ENCODE measurements at regions not wholly inside any gene's neighbourhood (a gene's known extent, or its start where the extent isn't known, plus 50 kb on each side); places are given as distances from the start of the nearest gene placed in this dataset.

DNA sequence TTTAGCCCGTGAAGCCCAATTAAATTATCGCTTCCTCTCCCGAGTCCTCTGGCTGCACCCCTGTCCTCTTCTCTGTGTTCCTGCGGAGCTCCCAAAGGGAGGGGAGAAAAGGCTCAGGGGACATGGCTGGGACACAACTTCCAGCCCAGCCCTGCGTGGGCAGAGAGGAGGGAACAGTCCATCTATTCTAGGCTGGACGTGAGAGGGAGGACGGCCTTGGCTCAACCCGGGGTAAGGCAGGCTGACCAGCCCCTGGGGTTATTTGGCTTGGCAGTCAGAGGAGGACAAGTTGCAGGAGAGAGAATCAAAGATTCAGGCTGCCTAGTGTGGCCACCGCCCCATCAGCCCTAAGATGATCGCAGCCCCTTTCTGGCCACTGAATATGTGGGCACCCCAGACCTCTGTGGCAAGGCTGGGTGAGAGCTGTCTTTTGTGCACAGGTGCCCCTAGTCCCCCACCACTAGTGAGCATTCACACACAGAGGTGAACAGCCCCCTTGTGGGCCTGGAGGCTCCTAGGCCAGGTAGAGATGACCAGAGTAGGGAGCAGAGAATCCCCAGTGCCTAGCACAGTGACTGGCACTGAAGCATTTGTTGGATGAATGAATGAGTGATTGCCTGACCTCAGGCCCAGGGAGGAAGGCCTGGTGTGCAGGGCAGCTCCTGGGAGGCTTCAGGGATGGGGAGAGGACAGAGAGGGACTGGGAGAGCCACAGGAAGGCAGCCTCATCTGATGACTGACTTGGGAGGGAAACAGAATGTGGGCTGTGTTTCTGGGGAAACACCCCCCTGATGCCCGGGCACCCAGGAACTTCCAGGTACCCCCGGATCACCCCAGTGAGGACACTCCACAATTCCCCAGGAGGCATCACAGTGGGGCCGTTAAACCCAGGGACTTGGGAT is 133.9 kb downstream of the C9orf50 start:
- DNase-seq: peak in 1 of 2 experiments; percentile 31

DNA sequence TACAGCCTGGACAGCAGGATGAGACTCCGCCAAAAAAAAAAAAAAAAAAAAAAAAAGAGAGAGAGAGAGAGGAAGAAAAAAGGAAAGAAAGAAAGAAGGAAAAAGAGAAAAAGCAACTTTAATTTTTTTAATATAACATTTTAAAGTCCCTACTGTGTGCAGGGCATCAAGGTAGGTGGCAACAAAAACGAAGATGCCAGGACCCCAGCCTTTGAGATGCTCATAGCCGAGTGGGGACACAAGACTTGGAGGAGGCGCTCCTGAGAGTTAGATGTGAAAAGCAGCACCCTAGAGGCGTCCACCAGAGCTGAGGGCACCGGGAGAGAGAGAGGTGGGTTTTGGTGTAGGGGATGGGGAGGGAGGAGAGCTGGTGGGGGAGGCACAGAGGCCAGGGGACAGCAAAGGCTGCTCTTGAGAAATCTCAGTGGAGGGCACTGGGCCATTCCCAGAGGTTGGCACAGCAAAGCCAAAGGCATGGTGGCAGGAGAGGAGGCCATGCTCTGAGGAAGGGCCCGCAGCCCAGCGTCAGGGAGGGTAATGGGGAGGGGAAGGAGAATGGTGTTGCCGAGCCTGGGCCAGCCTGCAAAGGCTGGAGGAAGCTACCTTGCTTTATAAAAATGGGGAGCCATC is 135.6 kb downstream of the C9orf50 start:
- DNase-seq: no peak

DNA sequence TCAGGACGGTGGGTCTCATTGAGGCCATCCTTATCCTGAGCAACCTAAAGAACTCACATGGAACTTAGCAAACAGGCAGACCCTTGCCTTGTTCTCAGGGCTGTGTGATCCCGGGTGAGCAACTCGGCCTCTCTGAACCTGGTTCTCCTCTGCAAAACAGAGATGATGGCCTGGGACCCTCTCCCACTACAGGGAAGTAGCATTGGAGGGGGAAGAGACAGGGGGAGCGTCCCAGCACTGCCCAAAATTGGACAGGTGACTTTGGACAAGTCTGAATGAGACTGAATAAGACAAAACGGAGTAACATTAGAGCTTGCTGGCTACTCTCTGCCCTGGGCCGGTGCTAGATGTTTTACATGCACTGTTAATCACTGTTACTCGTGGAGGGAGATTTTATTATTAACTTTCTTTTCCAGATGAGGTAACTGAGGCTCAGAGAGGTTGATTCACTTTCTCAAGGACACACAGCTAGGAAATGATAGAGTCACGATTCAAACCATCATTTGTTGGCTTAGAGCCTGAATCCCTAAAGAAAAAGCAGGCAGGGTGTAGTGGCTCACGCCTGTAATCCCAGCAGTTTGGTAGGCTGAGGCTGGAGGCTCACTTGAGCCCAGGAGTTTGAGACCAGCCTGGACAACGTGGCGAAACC is 136.4 kb downstream of the C9orf50 start:
- no peak for DNase-seq

DNA sequence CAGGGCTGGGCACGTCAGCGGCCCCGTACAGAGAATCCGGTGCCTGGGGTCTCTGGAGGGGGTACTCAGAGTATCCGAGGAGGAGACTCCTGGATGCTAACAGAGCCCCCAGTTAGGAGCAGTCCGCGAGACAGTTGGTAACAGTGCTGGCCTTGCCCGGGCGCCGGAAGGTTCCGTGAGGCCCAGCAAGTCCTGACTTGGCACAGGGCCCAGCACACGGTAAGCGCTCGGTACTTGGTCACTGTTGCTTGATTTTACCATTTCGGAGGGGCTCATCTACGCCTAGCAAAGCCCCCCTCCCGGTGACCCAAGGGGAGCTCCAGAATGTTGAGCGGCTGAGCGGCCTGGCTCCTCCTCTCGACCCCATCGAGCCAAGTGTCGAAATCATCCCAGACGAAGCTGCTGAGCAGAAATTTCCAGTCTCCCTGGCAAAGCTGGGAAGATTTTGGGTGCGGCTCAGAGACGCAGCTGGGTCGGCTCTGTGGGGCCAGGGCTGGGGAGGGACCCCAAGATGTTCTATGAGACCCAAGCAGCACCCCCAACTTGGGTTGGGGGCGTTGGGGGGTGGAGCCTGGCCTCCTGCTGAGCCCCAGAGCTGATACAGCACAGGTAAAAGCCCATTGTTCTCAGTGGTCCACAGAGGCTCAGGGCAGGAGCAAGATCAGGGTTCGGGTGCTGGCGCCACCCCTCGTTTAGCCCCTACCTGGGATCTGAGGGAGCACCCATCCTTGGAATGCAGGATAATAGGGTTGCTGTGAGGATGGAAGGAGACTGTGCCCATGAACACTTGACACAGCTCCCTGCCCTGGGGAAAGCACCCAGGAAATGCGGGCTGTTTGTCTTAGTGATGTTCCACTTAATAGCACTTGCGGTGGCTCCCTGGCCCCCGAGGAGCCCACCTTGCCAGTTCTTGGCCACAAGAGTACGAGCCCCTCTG is 137.2 kb downstream of the C9orf50 start:
- peak; percentile 33 to 40 for DNase-seq

DNA sequence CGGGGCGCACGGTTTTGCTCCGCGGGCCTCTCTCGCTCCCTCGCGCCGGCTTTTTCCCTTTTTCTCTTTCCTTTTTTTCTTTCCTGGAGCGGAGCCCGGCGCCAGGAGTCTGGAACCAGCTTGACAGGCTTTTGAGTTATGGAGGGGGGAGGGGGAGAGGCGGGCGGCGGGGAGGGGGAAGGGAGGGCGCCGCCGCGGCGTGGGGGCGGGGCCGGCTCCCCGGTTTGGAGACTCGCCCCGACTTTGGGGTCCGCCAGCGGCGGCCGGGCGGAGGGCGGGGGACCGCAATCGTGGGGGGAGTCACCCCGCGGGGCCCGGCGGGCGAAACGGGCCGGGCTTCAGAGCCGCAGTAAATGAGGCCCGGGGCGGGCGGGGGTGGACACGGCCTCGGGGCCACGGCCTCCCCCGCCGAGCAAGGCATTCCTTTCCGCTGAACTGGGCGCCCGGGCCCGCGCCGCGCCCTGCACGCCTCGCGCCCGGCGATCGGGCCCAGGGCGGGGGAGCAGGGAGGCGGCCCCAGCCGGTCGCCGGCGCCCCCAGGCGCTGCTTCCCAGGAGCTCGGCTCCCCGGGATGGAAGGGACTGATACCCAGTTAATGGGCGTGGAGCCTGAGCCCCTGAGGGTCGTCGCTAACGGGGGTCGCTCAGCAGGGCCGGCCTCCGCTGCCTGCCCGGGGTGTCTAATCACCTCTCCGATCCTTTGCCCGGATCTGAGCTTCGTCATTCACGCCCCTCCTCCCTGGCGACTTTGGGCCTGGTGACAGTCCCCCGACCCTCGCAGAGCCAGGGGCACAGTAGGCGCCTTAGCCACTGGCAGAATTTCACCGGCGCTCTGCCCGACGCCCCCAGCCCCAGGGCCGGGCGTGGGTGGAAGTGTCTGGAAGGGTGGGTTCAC is 138.1 kb downstream of the C9orf50 start:
- peak; percentile 38 to 43 for DNase-seq

DNA sequence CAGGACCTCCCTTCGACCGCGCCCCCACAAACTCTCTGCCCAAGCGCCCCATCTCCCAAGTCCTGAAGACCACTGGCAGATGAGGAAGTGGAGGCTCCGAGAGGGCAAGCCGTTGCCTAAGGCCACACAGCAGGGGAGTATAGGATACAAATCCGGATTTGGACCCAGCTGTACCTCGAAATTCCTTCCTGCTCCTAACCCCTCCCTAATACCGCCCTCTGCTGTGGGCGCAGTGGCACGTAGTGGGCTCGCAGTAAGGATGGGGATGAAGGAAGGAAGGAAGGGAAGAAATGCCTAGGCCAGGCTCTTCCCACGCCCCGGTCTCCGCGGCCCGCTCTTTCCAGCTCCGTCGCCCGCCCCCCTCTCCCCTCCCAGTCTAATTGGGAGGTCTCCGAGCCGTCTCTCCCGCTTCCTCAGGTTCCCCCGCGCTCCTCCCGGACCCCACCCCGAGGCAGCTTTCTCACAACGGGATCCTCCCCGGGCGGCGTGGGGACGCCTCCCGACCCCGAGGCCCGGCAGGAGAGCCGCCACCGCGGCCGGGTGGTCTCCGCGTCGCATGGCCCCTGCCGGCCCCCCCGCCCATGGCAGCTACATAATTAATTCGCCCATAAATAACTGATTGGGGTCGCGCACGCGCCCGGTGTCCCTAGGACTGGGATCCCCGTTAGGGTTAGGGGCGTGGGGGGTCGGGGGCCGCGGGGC is 138.9 kb downstream of the C9orf50 start:
- no peak for DNase-seq

DNA sequence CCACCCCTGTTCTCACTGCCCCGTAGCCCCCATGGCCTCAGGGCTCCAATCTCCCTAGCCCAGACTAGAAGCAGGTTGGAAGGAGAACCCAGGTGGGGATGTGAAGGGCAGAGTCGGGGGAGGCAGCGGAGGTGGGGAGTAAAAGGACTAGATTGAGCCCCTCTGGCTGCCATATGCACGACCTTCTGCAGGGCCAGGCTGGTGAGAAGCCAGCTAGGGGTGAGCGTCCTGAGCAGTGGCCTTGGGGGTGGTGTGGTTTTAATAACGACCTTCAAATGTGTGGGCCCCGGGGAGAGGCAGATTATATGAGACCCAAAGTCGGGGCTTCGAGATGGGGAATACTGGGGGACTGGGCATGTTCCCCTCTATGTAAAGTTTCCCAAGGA is 139.5 kb downstream of the C9orf50 start:
- DNase-seq: no peak

DNA sequence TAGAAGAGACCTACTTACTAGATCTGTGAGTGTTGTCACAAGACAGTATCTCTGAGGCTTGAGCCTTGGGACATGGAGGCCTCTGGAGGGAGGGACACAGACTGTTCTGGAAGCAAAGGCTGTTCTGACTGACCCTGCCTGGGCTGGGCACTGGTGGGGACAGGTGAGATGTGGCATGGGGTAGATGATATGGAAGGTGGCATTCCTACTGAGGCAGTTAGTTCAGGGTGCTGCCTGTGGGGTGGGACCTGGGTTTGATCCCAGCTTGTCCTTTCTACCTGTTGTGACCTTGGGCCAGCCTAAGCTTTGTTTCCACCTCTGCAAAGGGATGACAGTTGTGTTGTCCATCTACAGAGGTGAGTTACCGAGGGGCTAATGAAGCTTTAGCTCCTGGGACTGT is 140.2 kb downstream of the C9orf50 start:
- DNase-seq: no peak

DNA sequence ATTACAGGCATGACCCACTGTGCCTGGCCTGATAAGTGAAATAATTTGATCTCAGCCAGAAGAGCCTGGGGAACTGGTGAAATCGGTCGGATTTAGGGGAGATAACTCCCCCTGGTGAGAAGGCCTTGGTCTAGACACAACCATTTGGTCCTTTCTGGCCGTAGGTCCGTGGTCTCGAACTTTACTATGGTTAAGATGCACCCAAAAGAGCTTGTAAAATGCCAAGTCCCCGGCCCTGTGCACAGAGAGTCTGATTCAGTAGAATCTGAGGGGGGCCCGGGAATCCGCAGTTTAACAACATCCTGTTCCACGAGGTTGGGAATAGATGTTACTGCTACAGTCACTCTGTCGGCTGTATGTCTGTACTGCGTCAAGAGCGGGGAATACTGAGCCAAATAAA is 140.7 kb downstream of the C9orf50 start:
- DNase-seq: no peak

DNA sequence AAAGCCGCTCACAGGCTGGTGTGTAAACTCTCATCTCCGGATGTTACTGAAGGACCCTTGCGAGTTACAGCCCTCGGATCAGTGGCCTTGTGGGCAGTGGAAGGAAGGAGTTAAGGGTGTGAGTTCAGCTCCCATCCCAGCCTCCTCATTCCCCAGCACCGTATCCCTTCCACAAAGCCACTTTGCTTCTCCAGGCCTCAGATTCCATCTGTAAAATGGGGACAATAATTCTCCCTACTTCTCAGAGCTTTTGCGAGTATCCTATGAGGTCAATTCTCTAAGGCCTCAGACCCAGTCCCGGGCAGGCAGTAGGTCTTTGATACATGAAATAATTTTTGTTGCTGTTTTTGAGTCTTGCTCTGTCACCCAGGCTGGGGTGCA is 141.3 kb downstream of the C9orf50 start:
- DNase-seq: no peak

DNA sequence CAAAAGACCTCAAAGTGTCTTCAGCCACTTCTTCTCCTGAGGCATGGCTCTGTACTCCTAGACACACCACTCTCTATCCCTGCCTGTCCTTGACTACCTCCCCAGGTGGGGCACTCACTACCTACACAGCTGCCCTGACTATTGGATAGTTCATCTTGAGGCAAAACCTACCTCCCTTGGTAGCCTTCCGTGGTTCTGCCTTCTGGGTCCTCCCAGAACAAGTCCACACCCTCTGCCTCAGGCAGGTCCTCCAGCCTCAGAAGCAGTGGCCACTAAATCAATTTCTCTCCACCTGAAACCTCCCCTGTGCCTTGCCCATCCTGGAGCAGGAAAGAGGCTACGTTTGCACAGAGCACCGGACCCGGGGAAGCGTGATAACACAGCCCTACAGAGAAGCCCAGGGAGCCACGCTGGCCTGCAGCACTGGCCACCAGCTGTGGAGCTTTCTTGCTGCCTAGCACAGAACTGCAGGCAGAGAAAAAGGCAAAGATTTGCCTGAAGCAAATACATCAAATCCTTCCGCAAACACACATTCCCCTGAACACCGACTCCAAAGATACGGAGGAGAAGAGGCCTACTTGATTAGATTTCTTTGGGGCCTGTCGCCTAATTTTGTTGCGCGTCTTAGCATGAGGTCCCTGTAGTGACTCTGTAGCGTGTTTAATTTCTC is 141.8 kb downstream of the C9orf50 start:
- DNase-seq: no peak

DNA sequence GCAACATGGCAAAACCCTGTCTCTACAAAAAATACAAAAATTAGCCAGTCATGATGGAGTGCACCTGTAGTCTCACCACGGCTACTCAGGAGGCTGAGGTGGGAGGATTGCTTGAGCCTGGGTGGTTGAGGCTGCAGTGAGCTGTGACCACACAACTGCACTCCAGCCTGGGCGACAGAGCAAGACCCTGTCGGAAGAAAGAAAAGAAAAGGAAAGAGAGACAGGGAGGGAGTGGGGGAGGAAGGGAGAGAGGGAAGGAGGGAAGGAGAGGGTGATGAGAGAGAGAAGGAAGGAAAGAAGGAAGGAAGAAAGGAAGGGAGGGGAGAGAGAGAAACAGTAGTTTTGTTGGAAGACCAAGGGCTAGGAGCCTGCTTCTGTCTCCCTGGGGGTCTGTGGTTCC is 142.4 kb downstream of the C9orf50 start:
- DNase-seq: no peak

DNA sequence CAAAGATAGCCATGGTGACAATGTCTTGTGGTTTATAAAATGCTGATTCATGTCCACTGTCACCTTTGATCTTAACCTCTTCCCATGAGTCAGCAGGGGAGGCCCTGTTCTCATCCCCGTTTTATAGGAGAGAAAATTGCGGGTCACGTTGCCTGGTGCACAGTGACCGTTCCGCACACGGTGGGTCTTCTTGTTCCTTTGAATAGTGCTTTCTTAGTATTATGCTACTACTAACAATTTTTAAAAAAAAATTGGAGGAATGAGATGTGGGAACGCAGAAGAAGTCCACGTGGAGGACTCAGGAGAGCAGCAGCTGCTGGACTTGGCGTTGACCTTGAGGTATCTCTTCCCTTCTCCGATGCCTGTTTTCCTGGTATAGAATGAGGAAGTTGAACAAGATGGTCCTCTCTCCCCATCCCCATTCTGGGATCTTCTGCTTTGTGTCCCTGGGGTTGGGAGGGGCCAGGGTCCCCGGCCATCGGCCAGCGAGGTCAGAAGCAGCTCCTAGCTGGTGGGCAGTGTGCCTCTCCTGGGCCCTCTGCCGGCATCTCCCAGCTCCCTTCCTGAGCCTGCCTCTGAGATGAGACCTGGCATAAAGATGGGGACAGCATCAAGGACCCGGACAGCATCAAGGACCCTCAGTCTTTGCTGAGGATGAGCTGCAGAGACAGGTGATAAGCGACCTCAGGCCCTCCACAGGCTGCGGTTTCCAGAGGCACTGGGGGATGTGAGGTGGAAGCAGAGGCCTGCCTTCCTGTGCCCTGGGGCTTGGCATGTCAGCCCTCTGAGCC is 143.9 kb downstream of the C9orf50 start:
- no peak for DNase-seq

DNA sequence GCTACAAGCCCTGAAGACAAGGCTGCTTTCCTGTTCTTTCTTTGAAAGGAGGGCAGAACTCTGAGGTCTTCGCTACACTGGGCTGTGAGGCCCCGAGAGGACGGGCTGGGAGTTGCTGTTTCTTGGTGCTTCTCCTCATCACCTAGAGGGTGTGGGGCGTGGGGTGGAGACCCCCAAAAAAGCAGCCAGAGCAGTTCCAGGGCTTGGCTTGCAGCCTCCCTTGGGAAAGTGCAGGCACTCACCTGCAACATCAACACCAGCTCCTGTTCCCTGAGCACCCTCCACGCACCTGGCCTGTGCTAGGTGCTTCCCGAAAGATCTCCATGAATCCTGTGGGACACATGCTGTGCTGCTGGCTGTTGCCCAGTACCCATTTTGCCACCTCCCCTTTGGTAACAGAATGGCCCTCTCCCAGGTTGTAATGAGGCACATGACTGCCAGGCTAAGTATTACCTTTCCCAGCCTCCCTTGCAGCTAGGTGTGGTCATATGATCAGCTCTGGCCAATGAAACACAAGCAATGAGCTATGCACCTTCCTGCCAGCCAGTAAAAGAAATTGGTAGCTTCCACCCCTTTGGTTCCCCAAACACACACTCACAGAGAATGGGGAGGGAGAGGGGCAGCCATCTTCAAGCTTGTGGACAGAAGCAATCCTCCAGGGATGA is 146.0 kb downstream of the C9orf50 start:
- no peak for DNase-seq

DNA sequence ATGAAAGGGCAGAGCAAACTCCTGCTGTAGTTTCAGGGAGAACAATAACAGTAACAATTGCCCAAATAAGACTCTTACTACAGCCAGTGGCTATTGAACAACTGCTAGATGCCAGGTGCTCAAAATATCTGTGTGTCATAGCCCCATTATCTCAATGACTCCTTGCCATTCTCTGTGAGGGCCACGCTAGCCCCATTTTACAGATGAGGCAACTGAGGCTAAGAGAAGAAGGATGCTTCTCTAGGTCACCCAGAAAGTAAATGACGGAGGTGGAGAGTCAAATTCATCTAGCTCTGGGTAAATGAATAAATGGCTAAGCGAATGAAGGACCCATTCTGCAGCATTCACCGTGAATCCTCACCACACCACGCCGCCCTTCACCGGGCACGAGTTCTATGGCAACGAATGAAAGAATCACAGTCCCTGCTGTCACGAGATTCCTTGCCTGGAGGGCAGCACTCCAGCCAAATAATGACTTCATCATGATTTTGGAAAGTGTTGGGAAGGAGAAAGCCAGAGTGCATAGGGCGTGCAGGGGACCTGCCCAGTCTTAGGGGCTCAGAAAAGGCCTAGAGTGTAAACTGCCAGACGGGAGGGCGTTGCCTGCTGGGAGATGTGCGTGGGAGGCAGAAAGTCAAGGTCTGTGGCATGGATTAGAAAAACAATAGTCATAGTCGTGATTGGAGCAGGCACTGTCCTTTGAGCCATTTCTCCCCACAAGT is 147.2 kb downstream of the C9orf50 start:
- DNase-seq: no peak

DNA sequence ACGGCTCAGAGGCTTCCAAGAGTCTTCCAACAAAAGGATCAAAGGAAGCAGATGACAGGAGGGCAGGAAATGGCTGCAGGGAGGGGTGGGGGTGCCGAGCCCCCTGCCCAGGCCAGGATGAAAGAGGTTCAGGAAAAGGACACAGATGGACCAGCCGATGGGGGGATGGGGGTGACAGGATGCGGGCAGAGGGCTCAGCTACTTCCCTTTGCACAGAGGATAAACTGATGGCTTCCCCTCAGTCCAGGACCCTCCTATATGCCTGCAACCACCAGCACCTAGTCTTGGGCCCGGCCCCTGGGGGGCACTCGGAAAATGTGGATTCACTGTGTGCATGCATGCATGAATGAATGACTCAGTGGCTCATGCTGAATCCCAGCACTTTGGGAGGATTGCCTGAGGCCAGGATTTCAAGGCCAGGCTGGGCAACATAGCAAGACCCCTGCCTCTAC is 148.2 kb downstream of the C9orf50 start:
- DNase-seq: no peak

DNA sequence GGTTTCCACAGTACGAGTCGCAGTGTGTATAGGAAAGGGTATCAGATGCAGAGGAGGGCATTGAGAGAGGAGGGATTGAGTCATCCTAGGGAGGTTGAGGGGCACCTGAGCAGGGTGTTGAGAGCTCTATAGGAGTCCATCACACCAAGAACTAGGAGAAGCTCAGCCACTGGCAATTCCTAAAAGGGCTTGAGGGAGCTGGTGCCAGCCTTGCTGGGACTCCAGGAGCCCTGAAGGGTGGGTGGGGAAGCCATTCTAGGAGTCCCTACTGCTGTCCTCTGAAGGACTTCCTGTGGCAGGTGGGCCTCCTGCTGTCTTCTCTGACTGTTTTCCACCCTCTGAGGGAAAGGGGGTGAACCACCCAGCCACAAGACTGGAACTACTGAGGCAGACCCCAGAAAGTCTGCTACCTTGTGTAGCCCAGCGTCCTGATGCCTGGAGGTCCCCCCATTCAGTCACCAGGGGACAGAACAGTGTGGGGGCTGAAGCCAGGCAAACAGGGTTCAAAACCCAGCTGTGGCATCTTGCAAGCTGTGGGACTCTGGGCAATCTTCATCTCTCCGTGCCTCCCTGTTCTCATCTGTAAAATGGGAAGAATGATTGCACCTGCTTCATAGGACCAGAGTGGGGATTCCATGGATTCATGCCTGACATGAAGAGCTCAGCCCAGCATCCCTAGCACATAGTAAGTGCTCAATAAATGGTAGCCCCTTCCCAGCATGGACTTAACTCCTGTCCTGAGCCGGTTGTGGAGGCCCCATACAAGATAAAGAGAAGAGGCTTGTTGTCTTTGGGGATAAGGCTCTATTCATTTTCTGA is 149.5 kb downstream of the C9orf50 start:
- DNase-seq: no peak

DNA sequence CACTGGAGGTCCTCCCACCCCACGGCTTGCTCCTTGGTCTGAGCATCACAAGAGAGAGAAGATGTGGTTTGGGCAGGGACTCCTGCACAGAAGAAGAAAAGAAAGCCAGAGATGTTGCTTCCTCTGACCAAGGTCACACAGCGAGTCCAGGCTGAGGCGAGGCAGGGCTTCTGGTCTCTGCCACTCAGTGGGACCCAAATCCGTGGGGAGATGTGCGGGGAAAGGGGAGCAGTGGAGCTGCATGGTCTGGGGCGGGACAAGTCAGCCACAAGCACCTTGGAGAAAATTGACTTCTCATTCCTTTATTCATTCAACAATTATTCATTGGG is 150.9 kb downstream of the C9orf50 start:
- no peak for DNase-seq
